ENCODE measurements at regions not wholly inside any gene's neighbourhood (a gene's known extent, or its start where the extent isn't known, plus 50 kb on each side); places are given as distances from the start of the nearest gene placed in this dataset.

DNA sequence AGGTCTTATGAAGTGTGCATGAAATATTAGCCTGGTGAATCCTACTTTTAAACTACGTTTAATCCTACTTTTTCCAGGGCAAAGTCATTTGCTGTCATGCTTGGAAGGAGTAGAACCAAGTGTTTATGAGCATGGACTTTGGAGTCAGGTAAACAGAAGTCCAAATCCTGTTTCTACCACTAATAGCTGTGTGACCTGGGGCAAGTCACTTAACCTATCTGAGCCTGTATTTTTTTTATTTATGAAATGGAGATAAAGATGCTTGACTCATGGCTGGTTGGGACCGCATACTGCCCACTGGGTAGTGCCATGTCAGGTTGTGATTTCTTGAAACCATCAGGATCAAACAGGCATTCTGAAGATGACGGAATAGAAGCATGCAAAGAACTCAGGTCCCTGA lies 249.6 kb downstream of the BAMBI start:
- WGBS = 96% methylated on average over 3 of the region's 3 CpGs
- intact Hi-C loops (cut with DNase I) = no loop called here
- Histone ChIP-seq H3K27me3 (replicated peaks; ENCODE audit: insufficient read depth) (no peaks in the 10 kb centered on the region), H3K36me3 (no peaks in the 10 kb centered on the region), H3K4me1 (replicated peaks) (no peaks in the 10 kb centered on the region), H3K27ac (no peak overlapping the region), H3K9me3 (no peaks in the 10 kb centered on the region), H3K4me3 (no peak overlapping the region)
- no peak for DNase-seq (ENCODE audit: low spot score)
- TF ChIP-seq CTCF (IDR thresholded peaks at IDR 0.05) = no peak
- TF ChIP-seq POLR2A (IDR thresholded peaks at IDR 0.05) = no peak
- no peak for TF ChIP-seq POLR2AphosphoS5 (IDR thresholded peaks at IDR 0.05)

DNA sequence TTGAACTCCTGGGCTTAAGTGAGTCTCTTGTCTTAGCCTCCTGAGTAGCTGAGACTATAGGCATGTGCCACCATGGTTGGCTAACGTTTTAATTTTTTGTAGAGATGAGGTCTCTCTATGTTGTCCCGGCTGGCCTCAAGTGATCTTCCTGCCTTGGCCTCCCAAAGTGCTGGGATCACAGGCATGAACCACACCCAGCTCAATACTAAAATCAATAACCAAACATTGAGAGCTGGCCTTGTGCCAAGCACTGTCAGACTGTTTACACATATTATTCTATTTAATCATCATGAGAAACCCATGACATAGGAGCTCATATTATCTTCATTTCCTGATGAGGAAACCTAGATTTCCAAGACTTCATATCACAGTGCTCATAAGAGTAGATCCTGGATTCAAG lies 251.2 kb downstream of the BAMBI start:
- Histone ChIP-seq H3K4me3 (no peak overlapping the region), H3K9me3 (no peaks in the 10 kb centered on the region), H3K27me3 (replicated peaks; ENCODE audit: insufficient read depth) (no peaks in the 10 kb centered on the region), H3K27ac (no peak overlapping the region), H3K36me3 (no peaks in the 10 kb centered on the region), H3K4me1 (replicated peaks) (no peaks in the 10 kb centered on the region)
- WGBS = 92% methylated on average over 2 of the region's 2 CpGs
- TF ChIP-seq POLR2AphosphoS5 (IDR thresholded peaks at IDR 0.05) (no peak), POLR2A (IDR thresholded peaks at IDR 0.05) (no peak), CTCF (IDR thresholded peaks at IDR 0.05) (no peak)
- DNase-seq (ENCODE audit: low spot score) = no peak
- intact Hi-C loops (cut with DNase I) = no loop called here

DNA sequence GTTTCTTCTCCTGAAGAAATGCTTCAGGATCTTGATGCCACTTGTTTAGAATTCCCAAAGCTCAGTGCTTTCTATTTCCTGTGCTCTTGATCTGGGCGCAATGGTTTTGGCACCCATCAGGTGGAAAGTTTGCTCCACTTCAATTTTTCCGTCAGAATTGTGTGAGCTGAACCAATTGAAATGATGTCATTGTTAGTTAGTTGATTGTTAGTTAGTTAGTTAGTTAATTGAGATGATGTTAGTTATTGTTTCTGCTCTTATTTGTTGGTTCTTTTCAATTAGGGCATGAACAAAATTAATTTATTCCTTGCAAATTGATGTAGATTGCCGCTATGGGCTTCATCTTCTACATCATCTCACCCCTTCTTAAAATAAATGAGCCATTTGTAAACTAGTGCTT lies 252.6 kb downstream of the BAMBI start:
- Histone ChIP-seq H3K9me3 (no peaks in the 10 kb centered on the region), H3K36me3 (no peaks in the 10 kb centered on the region), H3K4me1 (replicated peaks) (no peaks in the 10 kb centered on the region), H3K27me3 (replicated peaks; ENCODE audit: insufficient read depth) (no peaks in the 10 kb centered on the region), H3K4me3 (no peak overlapping the region), H3K27ac (no peak overlapping the region)
- DNase-seq (ENCODE audit: low spot score) = no peak
- 97% methylated on average over 3 of the region's 3 CpGs for WGBS
- TF ChIP-seq POLR2A (IDR thresholded peaks at IDR 0.05) (no peak), CTCF (IDR thresholded peaks at IDR 0.05) (no peak), POLR2AphosphoS5 (IDR thresholded peaks at IDR 0.05) (no peak)
- intact Hi-C loops (cut with DNase I) = no loop called here

DNA sequence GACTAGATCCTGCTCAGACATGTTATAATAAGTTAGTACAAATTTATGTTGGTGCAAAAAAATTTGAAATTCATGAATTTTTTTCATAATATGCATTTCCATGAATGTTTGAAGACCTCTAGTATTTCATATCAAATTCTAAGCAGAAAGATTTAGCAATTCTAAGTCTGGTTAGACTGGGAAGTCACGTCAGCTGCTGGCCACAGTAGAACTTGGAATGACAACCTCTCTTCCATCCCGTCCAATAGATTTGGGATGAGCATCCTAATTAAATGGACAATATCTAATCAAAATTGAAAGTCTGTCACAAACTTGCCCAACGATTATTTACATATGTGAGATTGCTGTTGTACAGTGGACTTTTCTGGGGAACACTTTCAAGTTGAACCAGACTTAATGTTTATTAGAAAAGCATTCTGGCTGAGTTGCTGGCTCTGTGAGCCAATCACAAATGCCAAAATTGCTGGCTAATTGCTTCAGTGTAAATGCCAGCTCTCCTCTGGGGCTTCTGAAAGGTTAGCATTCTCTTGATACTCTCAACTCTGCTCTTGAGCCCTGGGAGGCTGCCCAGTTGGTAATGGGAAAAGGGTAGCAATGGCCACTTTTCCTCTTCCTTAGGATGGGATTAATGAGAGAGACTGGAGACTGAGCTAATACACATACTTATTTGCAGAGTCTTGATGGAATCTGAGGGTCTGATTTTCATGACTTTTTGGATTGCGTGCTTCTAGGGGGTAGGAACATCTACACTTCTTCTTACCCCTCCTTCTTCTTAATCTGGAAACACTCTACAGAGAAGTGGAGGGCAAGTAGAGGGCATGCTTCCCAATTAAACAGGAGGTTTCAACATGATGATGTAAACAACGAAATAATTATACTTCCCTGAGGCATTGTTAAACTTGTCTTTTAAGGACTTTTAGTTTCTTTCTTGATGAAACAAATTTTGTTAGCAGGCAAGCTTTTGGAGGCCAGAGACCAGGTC lies 253.5 kb downstream of the BAMBI start:
- intact Hi-C loops (cut with DNase I) = no loop called here
- no peak overlapping the region for H3K27ac ChIP-seq
- H3K4me3 ChIP-seq = no peak overlapping the region
- H3K4me1 ChIP-seq (replicated peaks) = no peaks in the 10 kb centered on the region
- no peaks in the 10 kb centered on the region for H3K36me3 ChIP-seq
- DNase-seq (ENCODE audit: low spot score) = no peak
- TF ChIP-seq CTCF (IDR thresholded peaks at IDR 0.05) (no peak), POLR2AphosphoS5 (IDR thresholded peaks at IDR 0.05) (no peak)
- H3K27me3 ChIP-seq (replicated peaks; ENCODE audit: insufficient read depth) = no peaks in the 10 kb centered on the region
- 73% methylated on average over 5 of the region's 5 CpGs for WGBS
- no peaks in the 10 kb centered on the region for H3K9me3 ChIP-seq

DNA sequence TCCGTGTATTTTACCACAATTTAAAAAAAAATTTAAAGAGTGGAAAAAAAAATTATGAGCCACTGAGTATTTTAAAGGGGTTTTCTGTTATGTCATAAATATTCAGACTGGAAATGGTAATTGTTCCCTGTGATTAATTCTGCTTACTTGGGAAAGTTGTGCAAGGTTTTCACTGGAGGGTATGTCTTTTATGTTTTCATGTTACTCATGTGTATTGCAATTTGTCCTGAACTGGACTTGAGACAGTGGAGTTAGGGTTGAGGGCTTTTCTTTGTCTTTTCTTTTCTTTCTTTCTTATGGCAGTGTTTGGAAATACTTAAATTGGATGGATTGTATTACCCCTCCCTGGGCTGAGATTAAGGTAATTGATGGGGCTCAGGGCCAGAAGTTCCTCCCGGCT lies 257.7 kb downstream of the BAMBI start:
- H3K27ac ChIP-seq = no peak overlapping the region
- intact Hi-C loops (cut with DNase I) = no loop called here
- H3K9me3 ChIP-seq = no peaks in the 10 kb centered on the region
- TF ChIP-seq POLR2AphosphoS5 (IDR thresholded peaks at IDR 0.05) (no peak), CTCF (IDR thresholded peaks at IDR 0.05) (no peak), POLR2A (IDR thresholded peaks at IDR 0.05) (no peak)
- WGBS = 68% methylated on average over 2 of the region's 2 CpGs
- no peaks in the 10 kb centered on the region for H3K27me3 ChIP-seq (replicated peaks; ENCODE audit: insufficient read depth)
- H3K4me3 ChIP-seq = no peak overlapping the region
- DNase-seq (ENCODE audit: low spot score) = no peak
- no peaks in the 10 kb centered on the region for H3K36me3 ChIP-seq
- H3K4me1 ChIP-seq (replicated peaks) = no peaks in the 10 kb centered on the region
